Erythroblast (primary cell): ENCODE measurements at regions not wholly inside any gene's neighbourhood (a gene's known extent, or its start where the extent isn't known, plus 50 kb on each side); places are given as distances from the start of the nearest gene placed in this dataset.
"Not testable (repeated sequence)": the region's sequence is repeated elsewhere in the genome, so short reads cannot be mapped to it uniquely, and the experiment has no call there.

ENCODE experiments used
- DNase-seq, 2 experiments: peaks; one replicate each; lab custom pipeline; 2025; lab: John Stamatoyannopoulos, UW
- GATA1 ChIP-seq: IDR thresholded peaks from 2 replicates; pipeline ENCODE4 v1.6.1; 2011; ENCODE audit warnings: low read depth, mild to moderate bottlenecking, control low read depth, low read length, moderate library complexity
- POLR2A ChIP-seq: IDR thresholded peaks from 2 replicates; pipeline ENCODE4 v1.6.1; 2011; ENCODE audit warnings: mild to moderate bottlenecking, low read length

- TF ChIP-seq POLR2A = no peak
- TF ChIP-seq GATA1 = no peak
- DNase-seq = no peak
These were observed 190.7 kb upstream of the GATA6 start for GRCh38 chr18:21978546-21979170.

- DNase-seq = no peak
These were observed 190.2 kb upstream of the GATA6 start for GRCh38 chr18:21979171-21979560.

GRCh38 chr18:21979759-21980158, 189.6 kb upstream of the GATA6 start:
- no peak for DNase-seq
- TF ChIP-seq GATA1 = no peak
- TF ChIP-seq POLR2A = no peak

More at GRCh38 chr18:21979171-21979560, 190.2 kb upstream of the GATA6 start:
- TF ChIP-seq POLR2A (no peak), GATA1 (no peak)

GRCh38 chr18:21980744-21981143, 188.6 kb upstream of the GATA6 start:
- TF ChIP-seq GATA1 (no peak), POLR2A (no peak)

GRCh38 chr18:21981489-21981888, 187.9 kb upstream of the GATA6 start:
- DNase-seq = not testable (repeated sequence)

More at GRCh38 chr18:21980744-21981143, 188.6 kb upstream of the GATA6 start:
- DNase-seq = no peak

GRCh38 chr18:21991081-21991534, 178.3 kb upstream of the GATA6 start:
- TF ChIP-seq GATA1 (no peak), POLR2A (no peak)

GRCh38 chr18:21991886-21992285, 177.5 kb upstream of the GATA6 start:
- DNase-seq = no peak
- TF ChIP-seq POLR2A (no peak), GATA1 (no peak)

More at GRCh38 chr18:21991081-21991534, 178.3 kb upstream of the GATA6 start:
- DNase-seq = no peak

GRCh38 chr18:21996351-21996826, 173.0 kb upstream of the GATA6 start:
- DNase-seq = no peak
- TF ChIP-seq GATA1 (no peak), POLR2A (no peak)

- DNase-seq = peak; percentile 47 to 61
- no peak for TF ChIP-seq GATA1
- TF ChIP-seq POLR2A = no peak
These were observed 171.9 kb upstream of the GATA6 start for GRCh38 chr18:21997207-21998143.

GRCh38 chr18:21998486-21998885, 170.9 kb upstream of the GATA6 start:
- DNase-seq = no peak
- TF ChIP-seq GATA1 (no peak), POLR2A (no peak)

- TF ChIP-seq GATA1 (no peak), POLR2A (no peak)
- no peak for DNase-seq
These were observed 167.4 kb upstream of the GATA6 start for GRCh38 chr18:22001912-22002487.

- no peak for DNase-seq
- no peak for TF ChIP-seq GATA1
- no peak for TF ChIP-seq POLR2A
These were observed 164.1 kb upstream of the GATA6 start for GRCh38 chr18:22005191-22005841.

- no peak for TF ChIP-seq POLR2A
- TF ChIP-seq GATA1 = no peak
- DNase-seq = no peak
These were observed 162.9 kb upstream of the GATA6 start for GRCh38 chr18:22006458-22006857.
